ENCODE measurements at regions not wholly inside any gene's neighbourhood (a gene's known extent, or its start where the extent isn't known, plus 50 kb on each side); places are given as distances from the start of the nearest gene placed in this dataset.
"Not testable (repeated sequence)": the region's sequence is repeated elsewhere in the genome, so short reads cannot be mapped to it uniquely, and the experiment has no call there.

DNA sequence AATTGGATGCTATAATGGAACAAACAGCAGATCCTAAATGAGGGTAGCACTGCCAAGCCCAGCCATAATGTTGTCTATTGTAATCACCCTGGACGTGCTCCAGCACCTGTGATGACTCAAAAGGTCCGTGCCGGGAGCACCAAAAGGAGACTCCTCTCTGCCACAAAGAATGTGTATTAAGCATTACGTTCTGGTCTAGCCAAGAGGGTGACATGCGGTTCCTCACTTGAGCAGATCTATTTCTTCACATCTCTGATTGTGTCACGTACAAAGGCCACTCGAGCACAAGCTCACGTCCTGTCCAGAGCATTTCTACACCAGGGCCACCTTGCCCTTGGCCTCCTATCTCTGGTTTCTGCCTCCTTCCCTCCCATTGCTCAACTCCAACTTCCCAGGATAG is 219.9 kb upstream of the IRS2 start:
- peak; percentile 12 for DNase-seq

DNA sequence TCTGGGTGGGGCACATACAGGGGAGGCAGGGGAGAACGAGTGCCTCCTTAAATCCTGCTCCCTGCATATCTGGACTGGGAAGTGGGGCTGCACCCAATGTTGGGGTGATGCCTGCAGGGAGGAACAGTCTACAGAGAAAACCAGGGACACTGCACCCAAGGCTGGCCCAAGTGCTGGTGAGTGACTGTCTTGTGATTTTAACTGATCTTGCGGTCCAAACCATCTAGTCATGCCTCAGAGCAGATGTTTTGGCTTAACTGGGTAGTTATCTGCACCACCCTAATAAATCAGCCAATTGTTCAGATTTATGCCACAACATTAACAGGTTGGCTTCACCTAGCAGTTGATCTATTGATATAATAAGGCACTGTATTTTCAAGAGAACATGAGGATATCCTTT is 219.2 kb upstream of the IRS2 start:
- no peak for DNase-seq

DNA sequence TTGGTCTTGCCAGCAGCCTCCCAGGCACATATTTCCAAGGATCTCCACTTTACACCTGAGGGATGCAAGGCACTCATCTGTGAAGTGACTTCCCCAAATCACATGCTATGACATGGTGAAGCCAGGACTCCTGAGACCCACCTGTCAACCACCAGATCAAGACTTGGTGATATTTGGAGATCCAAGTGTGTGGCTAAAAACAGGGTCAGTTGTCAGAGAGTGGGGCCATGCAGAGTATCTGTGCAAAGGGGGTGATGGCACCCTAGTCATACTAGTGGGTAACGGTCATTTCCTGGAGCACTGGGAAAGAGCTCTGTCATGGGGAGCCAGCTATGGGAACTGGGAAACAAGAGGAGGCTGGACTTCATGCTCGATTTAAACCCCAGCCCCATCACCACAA is 218.4 kb upstream of the IRS2 start:
- DNase-seq = no peak

DNA sequence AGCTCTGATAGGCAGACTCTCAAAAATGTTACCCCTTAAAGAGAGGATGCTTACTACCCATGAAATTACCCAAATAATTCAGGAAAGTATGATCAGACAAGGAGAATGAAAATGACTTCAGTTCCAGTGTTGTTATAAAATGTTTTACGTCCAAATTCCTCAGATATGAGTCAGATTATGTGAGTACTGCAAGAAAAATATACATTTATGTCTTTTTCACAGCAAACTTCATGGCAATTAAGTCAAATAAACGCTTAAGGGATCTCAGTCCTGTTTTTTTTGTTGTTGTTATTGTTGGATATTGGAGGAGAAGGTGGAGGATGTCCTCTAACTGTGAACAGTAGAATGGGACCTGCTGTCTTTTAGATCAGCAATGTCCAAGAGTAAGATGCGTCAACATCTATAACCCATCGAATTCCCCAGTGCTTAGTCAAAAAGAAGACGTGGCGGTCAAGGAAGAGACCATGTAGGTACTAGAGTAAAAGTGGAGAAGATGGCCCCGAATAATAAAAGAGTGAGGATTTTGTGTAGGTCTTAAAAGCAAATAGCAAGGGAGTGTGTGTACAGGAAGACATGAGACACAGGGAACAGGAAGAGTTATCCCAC is 215.4 kb upstream of the IRS2 start:
- DNase-seq = no peak

DNA sequence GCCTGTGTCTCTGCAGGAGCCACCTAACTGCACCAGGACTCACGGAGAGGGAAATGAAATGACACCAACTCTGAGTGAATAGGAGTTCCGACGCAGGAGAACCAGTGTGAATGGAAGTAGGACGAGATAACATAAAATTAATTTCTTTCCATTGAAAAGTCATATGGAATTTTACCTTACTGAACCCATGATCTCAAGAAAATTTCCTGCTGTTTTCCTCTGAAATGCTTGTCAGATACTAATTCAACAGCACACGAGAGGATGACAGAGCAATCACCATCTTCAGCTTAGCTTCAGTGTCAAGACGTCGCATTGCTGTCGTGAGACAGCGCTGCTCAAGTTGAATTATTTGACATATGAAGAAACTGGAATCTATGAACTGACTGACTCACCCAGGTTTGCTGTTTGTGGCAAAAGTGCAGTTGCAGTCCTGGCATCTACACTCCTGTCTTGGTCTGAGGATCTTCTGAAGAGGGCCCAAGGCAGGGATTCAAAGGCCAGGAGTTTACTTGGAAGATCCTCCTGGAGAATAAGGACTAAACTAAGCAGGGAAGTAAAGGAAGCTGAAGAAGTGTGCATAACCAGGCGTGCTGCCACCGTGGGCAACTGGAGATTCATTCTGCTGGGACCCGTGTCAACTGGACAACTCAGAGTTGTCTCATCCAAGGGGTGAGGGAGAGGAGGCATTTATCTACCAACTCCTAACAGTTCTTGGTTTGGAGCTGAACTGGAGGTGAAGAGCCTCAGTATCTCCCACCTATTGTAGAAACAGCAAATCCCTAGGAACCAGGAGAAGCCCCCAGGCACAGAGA is 214.4 kb upstream of the IRS2 start:
- DNase-seq = no peak

DNA sequence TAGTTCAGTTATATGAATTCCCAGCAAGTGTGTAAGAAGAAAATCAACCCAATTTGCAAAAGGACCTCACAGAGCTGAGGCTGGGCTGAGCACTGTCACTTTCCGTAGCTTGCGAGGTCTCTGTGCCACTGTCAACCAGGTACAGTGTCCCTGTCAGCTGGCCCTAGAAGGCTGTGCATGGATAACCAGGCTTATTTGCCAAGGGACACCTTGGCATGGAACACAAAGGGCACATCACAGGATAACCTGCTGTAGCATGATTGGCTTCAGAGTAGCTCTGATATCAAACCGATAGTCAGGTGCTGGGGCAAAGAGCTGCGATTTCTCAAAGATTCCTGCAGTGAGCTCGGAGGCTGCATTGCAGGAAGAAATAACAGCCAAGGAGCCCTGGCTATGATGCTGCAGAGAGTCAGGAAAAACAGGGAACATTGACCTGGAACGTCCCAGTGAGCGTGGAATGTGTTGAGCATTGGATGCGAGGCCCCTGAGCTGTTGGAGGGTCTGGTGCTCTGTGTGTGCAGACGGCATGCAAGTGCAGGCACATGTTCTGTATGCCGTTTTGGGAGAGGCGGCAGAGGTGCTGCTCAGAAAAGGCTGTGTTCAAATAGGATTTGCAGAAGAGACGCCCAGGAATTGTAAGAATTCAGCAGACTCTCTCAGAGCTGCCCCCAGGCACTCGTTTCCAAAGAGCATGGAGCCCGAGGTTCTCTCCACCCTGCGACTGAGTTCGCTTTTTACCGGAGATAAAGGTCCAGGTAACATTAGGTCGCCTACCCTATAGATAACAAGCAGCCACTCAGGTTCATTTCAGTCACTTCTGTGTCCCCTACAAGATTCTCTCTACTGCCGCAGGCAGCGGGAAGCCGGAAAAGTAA is 213.5 kb upstream of the IRS2 start:
- no peak for DNase-seq

DNA sequence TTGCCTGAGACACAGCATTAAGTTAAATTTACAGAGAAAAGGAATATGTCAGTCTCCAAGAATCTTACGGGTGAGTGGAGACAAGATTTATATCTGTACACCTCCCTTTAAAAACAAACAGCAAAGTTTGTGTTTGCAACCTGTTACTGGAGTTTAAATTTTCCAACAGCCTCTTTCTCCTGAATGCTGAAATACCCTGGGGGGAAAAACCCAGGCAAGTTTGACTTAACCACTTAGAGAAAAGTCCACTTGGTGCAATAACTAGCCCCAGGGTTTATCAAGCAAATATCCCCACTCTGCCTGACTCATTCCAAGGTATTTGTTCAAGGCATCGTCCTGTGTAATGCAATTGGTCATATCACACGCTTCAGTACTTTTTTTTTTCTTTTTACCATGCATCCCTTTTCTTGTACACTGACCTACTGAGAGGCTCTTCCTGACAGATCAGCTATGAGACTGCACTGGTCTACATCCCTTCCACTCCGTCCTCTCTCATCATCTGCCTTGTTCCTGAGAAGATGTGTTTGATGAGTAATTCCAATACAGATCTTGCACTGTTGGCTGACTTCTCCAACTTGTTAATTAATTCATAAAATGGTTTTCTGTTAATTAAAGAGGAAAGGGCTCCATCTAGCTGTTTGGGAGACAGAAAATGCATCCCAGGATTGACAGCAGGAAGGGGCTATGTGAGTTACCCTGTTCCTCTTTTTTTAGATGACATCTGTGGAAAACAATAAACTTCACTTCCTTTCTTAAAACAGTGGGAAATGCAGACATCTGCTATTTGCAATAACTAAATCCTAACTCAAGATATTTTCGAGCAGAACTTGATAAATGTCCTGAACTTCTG is 212.5 kb upstream of the IRS2 start:
- peak; percentile 30 for DNase-seq

DNA sequence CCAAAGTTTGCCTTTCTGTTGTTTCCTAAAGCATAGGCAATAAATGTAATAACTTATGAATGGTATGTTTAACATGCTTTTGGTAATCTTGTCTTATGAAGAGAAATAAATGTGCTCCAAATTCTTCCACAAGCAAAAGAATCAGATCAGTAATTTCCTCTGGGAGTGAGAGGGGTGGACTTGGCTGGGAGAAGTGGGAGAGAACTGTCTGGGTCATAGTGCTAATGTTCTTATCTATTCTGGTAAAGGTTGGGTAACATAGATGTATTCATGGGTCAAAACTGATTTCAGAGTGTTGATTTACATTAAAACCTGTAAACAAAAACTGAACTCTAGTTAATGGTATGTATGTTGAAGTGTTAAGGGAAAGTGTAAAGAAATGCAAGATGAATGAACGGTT is 211.7 kb upstream of the IRS2 start:
- no peak for DNase-seq

DNA sequence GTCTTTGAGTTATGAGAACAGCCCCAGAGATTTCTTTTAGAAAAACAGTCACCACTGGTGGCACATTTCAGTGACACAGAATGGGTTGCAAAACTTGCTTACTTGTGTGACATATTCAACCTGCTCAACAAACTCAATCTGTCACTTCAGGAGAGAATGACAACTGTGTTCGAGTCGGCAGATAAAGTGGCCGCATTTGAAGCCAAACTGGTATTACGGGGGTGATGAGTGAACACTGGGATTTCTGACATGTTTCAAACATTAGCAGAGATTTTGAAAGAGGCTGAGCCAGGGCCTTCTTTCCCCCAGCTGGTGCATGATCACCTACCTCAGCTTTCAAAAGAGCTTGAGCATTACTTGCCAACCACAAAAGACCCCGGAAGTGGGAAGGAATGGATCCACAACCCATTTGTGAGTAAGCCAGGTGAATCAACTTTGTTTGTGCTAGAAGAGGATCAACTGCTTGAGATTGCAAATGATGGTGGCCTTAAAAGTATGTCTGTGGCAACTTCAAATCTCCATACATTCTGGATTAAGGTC is 210.7 kb upstream of the IRS2 start:
- not testable (repeated sequence) for DNase-seq

DNA sequence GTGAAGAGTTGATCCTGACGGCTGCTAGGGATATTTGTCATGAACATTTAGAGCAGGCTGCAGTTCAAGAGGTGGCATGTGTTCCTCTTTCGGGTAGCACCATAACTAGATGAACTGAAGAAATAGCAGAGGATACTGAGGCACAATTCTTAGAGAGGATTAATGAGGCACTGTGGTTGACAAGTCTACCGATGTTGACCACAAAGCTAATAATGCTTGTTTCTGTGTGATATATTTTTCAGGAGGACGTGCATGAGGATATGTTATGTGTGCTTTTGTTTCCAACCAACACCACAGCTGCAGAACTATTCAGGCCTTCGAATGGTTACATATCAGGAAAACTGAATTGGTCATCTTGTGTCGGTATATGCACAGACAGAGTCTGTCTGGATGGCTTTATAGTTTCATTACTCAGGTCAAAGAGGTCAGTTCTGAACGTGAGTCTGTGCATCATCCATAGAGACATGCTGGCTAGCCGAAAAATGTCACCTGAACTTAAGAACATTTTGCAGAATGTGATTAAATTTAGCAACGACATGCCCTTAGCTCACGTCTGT is 210.1 kb upstream of the IRS2 start:
- no peak for DNase-seq

DNA sequence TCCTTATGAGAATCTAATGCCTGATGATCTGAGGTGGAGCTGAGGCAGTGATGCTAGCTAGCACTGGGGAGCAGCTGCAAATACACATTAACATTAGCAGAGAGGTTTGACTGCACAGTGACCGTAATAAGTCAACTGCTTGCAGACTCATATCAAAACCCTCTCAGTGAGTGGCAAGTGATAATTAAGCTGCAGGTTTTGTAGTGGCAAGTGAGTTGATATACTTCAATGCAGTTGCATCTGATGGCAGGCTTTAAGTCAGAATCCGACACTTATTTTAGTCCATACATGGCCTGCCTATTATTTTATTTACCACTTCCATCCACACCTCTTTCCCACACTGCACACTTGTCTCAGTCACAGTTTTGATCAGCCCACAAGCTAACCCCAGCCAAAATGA is 209.2 kb upstream of the IRS2 start:
- DNase-seq = no peak

DNA sequence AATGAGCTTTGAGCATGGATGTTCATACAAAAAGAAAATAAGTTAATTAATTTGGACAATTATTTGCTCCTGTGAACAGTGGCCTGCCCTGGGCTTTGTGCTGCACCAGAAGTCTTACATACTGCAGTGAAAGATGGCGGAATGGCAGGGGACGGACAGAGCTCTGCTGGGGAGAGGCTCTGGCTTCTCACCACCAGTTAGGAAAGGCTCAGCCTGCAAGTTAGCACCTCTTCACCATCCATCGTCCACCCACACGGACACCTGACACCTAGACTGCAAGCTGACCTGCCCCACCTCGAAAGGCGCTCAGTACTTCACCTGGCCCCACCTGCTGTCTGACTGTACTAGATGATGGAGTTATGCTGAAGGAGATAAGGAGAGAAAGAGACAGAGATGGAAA is 203.9 kb upstream of the IRS2 start:
- no peak for DNase-seq

DNA sequence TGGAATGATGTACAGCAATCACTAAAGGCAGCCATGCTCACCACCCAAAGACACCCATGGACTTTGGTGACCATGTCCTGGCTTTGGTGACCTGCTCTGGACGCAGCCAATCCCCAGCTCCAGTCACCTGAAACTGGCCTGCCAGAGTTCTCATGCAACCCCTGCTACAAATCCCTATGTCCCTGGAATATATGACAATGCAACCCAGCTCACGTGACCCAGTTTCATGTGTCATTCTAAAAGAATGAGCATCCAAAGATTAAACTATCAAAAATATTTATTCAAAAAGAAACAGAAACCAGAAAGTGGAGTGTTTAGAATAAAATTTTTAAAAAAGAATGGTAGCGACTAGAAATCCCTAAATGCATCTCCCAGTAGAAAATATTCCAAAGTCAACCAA is 203.3 kb upstream of the IRS2 start:
- no peak for DNase-seq

DNA sequence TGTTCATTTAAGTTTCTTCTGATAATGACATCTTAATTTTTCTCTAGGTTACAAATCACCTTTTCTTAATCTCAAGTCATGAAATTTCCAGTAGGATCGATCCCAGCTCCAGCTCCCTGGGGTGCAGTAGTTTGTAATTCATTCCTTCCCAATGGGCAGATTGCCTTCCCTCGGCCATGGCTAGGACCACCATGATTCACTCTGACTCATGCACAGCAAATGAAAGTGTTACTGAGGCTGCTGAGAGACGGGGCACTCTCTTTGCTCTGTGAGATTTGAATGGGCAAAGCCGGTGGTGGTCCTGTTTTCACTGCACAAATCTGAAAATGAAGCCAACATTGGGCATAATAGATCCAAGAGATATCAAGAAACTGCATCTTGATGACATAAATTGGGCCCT is 202.8 kb upstream of the IRS2 start:
- DNase-seq = no peak

DNA sequence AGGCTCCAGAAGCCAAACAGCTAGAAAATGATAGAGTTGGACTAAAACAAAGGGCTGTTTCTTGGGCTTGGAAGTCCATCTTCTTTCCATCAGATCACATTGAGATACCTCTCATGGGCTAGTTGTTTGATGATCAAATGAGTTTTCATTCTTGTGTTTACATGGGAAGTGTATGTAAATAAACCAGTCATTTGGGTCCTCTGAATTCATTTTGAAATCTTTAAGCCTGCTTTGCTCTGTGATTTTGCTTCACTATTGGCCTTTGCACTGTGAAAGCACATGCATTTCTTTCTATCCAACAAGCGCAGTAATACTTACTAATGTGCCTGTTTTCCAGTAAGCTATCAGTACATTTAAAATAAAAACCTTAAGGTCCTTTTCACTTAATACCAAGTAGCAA is 200.5 kb upstream of the IRS2 start:
- no peak for DNase-seq

DNA sequence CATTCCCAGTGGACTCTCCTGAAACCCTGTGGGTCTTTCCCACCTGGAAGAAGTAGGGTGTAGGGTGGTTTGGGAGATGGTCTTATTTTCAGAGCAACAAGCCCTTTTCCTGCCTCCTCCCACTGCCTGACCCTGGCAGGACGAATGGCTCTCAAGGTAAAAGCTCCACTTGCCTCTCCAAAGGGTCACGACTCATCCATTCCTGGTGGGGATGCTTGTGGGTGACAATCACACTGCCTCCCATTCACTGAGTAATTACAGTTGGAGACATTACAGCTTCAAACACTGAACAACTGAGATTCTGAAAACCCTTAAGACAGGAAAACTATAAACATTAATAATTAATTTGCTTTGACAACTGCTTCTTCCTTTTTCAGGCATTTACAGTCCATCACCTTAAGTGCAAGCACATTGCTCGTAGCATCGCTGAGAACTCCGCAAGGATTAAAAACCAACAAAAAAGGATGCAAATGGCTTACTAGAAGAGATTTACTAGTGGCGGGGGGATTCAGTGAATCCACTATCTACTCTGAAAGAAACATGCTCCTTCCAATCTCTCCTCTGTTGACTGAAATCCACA is 199.6 kb upstream of the IRS2 start:
- DNase-seq = no peak

DNA sequence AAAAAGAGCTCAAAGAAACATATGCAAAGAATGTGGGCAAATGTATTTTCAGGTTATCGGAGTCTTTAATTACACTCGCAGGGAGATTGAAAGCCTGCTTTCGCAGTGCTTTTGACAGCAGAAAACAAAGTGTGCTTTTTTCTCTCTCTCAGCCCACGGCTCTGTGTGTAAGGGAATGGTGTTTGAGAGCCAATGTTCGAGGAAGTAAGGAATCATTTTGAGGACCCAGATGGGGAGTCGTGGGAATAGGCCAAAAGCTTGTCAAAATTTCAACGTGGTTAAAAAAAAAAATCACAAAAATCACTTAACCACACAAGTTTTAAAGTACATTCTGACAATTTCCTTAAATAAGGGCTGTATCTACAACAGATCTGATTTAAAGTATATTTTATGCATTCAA is 197.1 kb upstream of the IRS2 start:
- no peak for DNase-seq

DNA sequence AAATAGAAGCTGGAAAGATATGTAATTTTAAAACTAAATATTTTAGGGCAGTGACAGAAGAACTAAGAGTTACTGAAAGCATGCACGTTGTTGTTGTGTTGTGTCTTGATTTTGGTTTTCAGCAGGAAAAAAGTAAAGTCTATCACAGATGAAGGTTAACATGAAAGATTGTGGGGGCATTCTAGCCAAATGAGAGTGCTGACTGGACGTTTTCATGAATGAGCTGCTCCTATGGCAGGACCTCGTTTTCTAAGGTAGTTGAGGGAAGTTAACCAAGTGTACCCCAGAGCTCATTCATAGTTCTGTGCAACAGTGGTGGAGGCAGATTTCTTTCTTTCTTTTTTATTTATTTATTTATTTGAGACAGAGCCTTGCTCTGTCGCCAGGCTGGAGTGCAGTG is 194.6 kb upstream of the IRS2 start:
- DNase-seq = no peak

DNA sequence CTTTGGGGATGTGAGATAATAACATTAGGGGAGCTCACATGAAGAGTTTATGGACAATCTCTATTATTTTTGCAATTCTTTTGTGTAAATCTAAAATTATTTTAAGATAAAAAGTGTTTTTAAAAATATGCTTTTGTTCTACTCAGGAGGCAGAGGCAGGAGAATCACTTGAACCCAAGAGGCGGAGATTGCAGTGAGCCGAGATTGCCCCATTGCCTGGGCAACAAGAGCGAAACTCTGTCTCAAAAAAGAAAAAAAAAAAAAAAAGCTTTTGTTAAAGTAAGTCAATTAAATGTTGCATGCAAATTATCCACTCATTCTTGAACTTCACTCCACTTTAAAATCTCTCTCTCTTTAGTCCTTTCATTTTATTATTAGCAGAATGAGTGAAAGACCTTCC is 193.3 kb upstream of the IRS2 start:
- DNase-seq = not testable (repeated sequence)

DNA sequence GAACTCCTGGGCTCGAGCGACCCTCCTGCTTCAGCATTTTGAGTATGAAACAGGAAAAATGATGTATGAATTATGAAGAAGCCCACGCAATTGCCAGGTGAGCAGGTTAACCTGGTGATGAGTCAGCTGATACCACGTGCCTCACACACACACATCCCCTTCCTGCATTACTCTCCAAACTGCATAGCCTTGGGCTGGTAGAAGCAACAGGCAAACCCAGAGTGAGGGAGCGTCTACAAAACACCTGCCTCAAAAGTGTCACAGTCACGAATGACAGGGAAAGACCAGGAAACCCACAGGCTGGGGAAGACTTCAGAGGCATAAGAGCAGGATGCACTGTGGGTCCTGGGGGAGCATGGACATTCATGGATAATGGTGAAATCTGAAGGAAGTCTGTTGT is 192.8 kb upstream of the IRS2 start:
- peak; percentile 60 for DNase-seq

DNA sequence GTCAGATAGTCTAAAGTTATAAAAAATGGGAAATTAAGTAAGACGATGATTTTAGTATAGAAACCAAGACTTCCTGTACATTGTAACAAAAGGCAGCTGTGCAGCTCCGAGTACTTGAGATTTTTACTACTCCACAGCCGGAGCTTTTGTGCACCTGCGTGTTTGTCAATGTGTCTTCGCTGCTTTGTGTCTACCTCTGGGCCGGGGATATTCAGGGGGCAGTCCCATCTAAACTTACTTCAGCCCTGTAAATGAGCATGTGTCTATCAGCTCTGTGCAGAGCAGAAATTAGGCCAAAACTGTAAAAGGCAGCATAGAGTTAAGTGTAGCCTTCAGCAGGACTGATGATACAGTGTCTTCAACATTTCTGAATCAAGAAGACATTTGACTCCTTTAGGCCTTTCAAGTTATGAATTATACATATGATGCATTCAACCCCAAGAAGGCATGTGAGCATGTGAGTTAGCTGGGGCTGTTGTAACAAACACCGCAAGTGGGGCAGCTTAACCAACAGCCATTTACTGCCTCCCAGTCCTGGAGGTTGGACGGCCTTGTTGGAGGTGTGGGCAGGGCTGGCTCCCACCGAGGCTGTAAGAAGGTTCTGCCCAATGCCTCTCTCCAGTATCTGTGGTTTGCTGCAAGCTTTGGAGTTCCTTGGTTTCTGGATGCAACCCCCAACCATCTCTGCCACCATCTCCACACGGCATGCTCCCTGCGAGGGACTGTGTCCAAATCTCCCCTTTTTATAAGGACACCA is 191.0 kb upstream of the IRS2 start:
- DNase-seq = no peak
